AG04449 (cell line): ENCODE measurements at regions not wholly inside any gene's neighbourhood (a gene's known extent, or its start where the extent isn't known, plus 50 kb on each side); places are given as distances from the start of the nearest gene placed in this dataset.

Source experiments
- CTCF ChIA-PET: fragments of 350-600 bp; formaldehyde crosslinking; extraction: SDS; loops from one replicate; lab custom pipeline; 2021; ENCODE audit warnings: antibody characterized with exemption; lab: Yijun Ruan, JAX
- POLR2A ChIA-PET: fragments of 400-600, 350-600 bp; formaldehyde crosslinking; extraction: SDS; loops from one replicate; lab custom pipeline; 2020; ENCODE audit warnings: antibody characterized with exemption, inconsistent platforms; lab: Yijun Ruan, JAX
- DNase-seq: peaks from one replicate; pipeline ENCODE4 v3.0.0-alpha.2; 2010; ENCODE audit warnings: low read depth, low spot score
- H3K4me3 ChIP-seq: 2 replicates; pipeline ENCODE4 v1.5.1; 2011; ENCODE audit warnings: low read depth, mild to moderate bottlenecking, control low read depth, low read length
- TF ChIP-seq, protein P1 (sequence below): IDR thresholded peaks from one replicate; pipeline ENCODE4 v1.5.1; 2011; ENCODE audit warnings: mild to moderate bottlenecking, moderate library complexity, low read length, control low read depth, inconsistent platforms; ENCODE audit not compliant: insufficient read depth; ENCODE audit errors: missing control alignments

DNA sequence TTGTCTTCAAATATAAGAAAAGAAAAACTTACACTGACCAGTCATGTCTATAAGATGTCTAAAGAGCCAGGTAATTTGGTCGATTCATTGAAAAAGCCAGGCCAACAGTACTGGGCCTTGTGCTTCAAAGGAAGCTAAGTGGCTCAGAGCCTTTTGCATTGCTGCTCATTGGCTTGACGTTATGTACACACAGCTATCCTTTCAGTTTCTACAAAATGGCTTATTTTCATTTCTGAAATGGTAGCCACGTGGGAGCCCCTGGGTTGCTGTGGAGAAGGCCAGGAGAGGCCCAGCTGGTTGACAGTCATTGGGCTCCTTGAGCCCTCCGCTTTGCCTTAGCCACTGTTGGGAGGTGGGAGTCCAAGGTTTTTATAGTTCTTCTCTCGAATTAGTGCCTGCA, 199.1 kb upstream of the CXorf66 start:
- no peak overlapping the region for H3K4me3 ChIP-seq
- ChIA-PET POLR2A (no interaction called here), CTCF (no interaction called here)
- no peak for DNase-seq
- TF ChIP-seq, protein P1, sequence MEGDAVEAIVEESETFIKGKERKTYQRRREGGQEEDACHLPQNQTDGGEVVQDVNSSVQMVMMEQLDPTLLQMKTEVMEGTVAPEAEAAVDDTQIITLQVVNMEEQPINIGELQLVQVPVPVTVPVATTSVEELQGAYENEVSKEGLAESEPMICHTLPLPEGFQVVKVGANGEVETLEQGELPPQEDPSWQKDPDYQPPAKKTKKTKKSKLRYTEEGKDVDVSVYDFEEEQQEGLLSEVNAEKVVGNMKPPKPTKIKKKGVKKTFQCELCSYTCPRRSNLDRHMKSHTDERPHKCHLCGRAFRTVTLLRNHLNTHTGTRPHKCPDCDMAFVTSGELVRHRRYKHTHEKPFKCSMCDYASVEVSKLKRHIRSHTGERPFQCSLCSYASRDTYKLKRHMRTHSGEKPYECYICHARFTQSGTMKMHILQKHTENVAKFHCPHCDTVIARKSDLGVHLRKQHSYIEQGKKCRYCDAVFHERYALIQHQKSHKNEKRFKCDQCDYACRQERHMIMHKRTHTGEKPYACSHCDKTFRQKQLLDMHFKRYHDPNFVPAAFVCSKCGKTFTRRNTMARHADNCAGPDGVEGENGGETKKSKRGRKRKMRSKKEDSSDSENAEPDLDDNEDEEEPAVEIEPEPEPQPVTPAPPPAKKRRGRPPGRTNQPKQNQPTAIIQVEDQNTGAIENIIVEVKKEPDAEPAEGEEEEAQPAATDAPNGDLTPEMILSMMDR: no peak

DNA sequence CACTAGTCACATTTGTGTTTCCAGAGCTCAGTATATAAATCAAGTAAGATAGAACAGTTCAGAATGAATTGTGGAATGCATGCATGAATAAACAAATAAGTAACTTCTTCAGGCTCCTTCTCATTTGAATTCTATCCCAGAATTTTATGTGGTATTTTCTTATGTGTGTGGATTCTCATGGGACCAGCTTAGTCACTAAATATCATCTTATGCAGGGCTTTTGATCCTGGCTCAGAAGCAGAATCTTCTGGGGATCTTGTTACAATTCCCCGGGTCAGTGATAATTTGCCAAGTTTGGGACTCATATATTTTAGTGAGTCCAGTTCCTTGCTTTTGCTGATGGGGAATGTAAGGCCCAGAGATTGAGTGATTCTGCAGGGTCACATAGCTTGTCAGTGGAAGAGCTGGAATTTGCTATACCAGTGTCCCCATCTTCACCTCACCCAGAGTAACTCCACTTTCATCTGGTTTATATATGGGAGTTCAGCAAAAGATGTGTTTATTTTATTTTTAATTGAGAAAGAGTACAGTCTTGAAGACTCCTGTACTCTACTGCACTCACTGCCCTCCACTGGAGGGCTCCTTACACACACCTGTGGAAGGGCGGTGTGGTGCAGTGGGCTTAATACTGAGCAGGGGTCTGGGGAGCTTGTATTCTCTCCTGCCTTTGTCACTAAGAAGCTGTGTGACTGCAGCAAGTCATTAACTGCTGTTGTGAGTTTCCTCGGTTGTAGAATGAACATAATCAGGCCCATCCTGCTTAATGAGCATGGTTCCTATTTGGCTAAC, 198.2 kb upstream of the CXorf66 start:
- ChIA-PET POLR2A (no interaction called here), CTCF (no interaction called here)
- no peak overlapping the region for H3K4me3 ChIP-seq
- no peak for DNase-seq
- TF ChIP-seq, protein P1: no peak

DNA sequence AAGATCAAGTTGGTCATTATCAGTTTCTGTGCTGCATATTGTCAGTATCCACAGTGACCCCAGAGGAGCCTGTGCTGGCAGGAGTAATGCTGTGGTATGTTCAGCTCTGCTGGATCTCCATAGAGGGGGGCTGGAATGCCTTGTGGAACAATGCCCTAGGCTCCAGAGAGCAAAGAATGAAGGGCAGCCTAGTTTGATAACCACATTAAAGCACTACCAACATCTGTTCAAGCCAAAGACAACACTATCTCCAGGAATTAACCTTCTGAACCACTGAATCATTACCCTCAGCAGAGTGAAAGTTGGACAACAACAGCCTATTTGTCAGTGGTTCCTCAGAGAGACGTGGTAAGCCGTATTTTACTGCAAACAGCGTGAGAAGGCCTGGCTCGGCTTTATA, 192.3 kb upstream of the CXorf66 start:
- TF ChIP-seq, protein P1: no peak
- no peak overlapping the region for H3K4me3 ChIP-seq
- ChIA-PET POLR2A (no interaction called here), CTCF (no interaction called here)
- no peak for DNase-seq

DNA sequence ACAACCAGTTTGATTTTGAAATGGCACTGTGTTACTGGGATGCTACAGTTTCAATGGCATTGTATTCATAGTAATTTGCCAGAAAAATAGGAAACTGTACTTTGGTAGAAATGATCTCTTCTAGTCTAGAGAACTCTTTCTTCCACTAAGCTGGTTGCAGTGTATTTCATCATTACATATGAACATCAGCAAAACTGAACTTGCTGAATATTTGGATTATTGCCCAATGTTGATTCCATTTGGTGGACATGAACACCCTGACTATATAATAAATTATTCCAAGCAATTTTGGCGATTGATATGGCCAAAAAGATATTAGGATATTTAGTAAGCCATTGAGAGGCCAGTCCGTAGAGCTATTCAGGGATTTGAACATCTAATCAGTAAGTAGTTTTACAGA, 191.8 kb upstream of the CXorf66 start:
- ChIA-PET CTCF (no interaction called here), POLR2A (no interaction called here)
- no peak overlapping the region for H3K4me3 ChIP-seq
- TF ChIP-seq, protein P1: no peak
- DNase-seq: no peak

DNA sequence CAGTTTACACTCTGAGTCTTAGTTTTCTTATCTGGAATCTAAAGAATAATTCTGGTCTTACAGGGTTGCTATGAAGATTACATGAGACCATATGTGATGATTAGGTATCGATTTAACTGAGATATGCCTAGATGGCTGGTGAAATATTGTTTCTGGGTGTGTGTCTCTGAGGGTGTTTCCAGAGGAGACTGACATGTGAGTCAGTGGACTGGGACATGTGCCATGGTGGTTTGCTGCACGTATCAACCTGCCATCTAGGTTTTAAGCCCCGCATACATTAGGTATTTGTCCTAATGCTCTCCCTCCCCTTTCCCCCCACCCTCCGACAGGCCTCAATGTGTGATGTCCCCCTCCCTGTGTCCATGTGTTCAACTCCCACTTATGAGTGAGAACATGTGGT, 186.0 kb upstream of the CXorf66 start:
- no peak for DNase-seq
- ChIA-PET POLR2A (no interaction called here), CTCF (no interaction called here)
- H3K4me3 ChIP-seq: no peak overlapping the region
- TF ChIP-seq, protein P1: no peak

DNA sequence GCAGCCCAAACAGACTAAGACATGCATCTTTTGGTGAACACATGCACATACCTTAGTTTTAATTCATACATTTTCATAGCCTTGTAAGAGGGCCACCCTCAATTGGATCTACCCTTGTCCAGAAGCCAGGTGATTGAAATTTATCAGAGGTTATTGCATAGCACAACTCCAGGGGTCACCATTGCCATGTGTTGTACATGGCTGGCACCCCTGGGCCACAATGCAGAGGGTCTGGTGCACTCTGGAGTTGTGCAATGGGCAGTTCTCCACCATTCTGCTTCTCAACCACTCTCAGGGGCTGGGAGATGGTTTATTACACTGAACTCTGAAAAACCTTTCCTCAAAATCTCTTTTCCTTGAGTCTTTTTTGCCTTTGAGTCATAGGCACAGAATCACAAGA, 184.4 kb upstream of the CXorf66 start:
- H3K4me3 ChIP-seq: no peak overlapping the region
- ChIA-PET POLR2A (no interaction called here), CTCF (no interaction called here)
- TF ChIP-seq, protein P1: no peak
- no peak for DNase-seq
